ENCODE measurements at regions not wholly inside any gene's neighbourhood (a gene's known extent, or its start where the extent isn't known, plus 50 kb on each side); places are given as distances from the start of the nearest gene placed in this dataset.

GRCh38 chr17:73694491-73694890 is 50.2 kb upstream of the SDK2 start:
- DNase-seq, result no peak

- no peak for DNase-seq
These were observed 50.9 kb upstream of the SDK2 start for GRCh38 chr17:73695035-73695738.

GRCh38 chr17:73696251-73696650 is 52.0 kb upstream of the SDK2 start:
- DNase-seq, result no peak

DNA sequence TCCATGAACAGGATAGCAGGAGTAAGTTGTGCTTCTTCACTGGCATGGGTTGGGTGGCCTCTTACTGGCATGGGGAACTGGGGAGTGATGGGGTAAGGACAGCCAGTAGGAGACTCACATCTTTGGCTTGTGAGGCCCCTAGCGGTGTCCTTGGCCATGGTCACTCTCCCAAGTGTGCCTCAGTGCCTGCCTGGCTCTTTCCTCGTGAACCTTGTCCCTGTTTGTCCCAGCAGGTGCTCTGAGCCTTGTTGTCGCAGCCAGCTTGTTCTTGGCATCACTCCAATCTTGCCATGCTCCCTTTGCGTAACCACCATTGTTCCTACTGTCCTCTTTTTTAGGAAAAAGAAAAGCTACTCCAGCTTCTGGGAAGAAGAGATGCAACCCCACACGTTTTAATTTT is 53.6 kb upstream of the SDK2 start:
- DNase-seq, result no peak

- no peak for DNase-seq
These were observed 54.7 kb upstream of the SDK2 start for GRCh38 chr17:73698966-73699365.

DNA sequence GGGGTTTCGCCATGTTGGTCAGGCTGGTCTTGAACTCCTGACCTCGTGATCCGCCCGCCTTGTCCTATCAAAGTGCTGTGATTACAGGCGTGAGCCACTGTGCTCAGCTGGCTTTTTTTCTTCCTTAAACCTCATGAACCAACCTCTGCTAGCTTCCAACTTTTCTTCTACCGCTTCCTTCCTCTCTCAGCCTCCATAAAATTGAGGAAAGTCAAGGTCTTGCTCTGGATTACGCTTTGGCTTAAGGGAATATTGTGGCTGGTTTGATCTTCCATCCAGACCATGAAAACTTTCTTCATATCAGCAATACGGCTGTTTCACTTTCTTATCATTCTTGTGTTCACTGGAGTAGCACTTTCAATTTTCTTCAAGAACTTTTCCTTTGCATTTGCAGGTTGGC is 57.5 kb upstream of the SDK2 start:
- DNase-seq, result no peak

DNA sequence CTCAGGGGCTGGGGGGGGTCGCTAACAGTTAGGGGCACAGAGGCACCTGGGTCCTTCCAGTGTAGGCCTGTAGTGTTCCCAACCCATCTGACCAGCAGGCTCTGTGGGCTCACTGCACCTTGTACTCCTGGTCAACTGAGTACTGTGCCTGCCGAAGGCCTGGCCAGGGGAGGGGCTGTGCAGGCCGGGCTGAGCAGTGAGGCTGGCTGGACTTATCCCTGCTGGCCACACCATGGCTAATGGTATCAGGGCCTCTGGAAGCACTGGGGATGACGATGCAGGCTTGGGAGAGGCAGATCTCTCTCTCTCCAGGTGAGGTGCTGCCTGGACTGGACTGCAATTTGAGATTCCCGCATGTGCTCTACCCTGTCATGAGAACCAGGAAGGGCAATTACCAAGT is 58.9 kb upstream of the SDK2 start:
- DNase-seq, result no peak

GRCh38 chr17:73703917-73704316 is 59.7 kb upstream of the SDK2 start:
- DNase-seq, result no peak

- no peak for DNase-seq
These were observed 61.3 kb upstream of the SDK2 start for GRCh38 chr17:73705594-73705993.

DNA sequence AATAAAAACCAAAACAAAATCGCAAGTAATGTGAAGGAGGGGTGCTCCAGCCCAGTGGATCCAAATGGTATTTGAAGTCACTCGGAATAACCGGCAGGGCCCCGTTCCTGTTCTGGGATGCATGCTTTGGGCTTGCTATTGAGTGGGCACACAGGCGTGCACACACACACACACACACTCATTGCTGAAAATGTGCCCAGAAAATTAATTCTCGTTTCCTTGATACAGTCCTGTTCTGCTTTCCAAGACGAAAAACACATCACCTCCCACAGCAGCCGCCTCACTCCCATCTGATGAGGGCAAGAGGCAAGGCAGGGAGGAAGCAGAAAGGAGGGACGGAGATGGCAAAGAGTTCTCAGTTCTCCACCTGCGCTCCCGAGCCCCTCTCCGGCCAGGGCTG is 62.2 kb upstream of the SDK2 start:
- DNase-seq, result no peak

DNA sequence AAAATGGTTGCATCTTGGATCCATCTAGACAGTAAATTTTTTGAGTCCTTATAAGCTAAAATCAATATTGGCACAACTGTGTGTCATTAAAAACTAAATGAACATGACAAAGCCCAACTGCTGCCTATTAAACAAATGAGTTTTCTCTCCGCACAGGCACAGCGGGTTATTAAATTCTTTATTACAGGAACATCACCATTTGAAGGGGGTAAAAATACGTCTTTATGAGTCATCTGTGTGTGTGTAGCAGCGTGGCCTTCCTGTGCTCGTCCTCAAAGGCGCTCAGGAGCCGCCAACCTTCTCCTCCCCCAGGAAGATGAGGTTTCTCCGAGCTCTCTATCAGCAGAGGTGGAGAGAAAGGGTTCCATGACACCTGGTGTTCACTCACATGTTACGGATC is 62.6 kb upstream of the SDK2 start:
- no peak for DNase-seq

- no peak for DNase-seq
These were observed 63.1 kb upstream of the SDK2 start for GRCh38 chr17:73707358-73707757.

GRCh38 chr17:73710095-73710592 is 65.9 kb upstream of the SDK2 start:
- DNase-seq, result peak in 1 of 2 experiments; percentile 25

DNA sequence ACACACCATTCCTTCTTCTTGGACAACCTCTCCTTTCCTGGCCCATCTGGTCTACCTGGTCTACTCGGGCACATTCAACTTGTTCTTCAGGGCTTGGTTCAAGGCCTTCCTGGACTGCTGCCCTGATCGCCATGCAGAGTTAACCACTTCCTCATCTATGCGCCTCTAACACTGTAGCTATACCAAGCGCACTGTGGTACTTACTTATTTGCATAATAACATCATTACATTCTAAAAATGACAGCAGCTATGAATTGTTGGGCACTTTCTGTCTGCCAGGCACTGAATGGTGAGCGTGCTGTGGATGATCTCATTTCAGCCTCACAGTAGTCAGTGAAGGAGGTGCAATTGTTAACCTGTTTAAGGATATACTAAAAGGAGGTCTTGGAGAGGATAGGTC is 66.9 kb upstream of the SDK2 start:
- no peak for DNase-seq

GRCh38 chr17:73711916-73712315 is 67.7 kb upstream of the SDK2 start:
- DNase-seq, result no peak

GRCh38 chr17:73713136-73713535 is 68.9 kb upstream of the SDK2 start:
- DNase-seq, result no peak

DNA sequence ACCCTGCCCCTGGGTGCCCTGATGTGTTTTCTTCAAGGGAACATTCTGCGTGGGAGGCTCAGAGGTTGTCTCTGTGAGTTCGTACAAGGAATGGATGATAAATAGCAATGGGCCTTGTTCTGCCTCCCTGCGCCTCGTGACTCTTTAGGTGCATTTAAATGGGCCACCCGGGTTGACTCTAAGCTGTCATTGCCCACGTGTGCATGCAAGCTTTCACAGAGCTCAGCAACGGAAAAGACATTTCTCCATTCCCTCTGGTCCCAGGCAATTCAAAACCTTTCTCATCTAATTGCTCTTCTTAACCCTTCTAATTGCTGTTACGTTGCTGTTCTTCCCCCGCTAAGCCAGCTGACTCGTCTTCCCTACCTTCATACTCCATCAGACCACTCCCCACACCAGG is 71.5 kb upstream of the SDK2 start:
- DNase-seq, result no peak

- DNase-seq, result no peak
These were observed 73.4 kb upstream of the SDK2 start for GRCh38 chr17:73717690-73718089.

DNA sequence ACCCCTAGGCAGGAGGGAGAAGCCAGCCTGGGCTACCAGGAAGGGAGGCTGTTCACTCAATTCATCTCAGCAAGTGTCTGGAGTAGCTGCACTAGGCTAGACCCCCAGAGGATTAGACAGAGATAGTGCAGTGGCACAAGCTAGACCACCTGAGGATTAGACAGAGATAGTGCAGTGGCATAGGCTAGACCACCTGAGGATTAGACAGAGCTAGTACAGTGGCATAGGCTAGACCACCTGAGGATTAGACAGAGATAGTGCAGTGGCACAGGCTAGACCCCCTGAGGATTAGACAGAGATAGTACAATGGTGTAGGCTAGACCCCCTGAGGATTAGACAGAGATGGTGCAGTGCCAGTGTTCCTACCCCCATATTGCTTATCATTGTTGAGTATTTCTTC is 74.1 kb upstream of the SDK2 start:
- no peak for DNase-seq

GRCh38 chr17:73718912-73719311 is 74.7 kb upstream of the SDK2 start:
- DNase-seq, result no peak

DNA sequence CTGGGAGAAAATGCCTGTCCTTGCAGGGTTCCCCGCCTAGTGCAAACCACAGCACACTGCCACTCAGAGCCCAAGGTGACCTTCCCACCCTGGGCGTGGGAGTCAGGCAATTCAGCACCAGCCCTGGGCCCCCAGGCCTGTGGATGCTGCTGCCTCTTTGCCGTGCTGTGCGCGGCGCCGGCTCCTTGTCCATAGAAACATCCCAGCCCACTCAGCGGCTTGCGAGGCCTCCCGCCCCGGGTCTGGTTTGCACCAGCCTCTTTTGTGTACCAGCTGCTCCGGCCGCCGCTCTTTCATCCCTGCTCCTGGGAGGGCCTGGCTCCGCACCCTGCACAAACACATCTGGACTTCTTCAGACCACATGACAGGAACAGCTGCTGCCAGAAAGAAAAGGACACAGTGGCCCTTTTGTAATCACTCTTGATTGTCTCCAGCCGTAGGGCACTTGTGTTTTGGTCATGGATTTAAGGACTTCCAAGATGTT is 75.4 kb upstream of the SDK2 start:
- DNase-seq, result no peak

DNA sequence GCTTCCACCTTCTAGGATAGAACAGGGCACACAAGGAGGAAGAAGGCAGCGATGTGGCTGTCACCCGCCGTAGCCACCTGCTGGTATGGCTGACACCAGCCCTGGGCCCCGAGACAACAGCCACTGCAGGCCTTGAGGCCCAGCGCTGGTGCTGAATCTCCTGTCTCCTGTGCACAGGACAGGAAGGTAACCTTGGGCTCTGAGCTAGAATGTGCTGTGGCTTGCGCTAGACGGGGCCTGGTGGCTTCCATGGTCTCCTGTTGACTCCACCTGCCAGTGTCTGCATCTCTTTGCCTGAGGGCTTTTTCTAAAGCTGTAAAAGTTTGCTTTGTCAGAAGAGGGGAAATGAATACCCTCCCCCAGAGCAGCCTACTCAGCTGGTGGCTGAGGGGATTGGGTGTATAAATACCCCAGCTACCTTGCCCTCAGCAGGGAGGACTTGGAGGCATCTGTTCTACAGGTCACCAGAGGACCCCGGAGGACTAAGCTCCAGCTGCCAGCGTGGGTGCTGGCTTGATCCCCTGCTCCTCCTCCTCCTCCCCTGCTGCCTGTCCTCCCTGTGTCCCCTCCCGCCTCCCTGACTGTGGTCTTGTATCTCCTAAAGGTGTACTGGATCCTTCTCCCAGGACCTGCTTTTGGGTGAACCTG is 76.1 kb upstream of the SDK2 start:
- no peak for DNase-seq

- DNase-seq, result no peak
These were observed 77.9 kb upstream of the SDK2 start for GRCh38 chr17:73722165-73722564.

DNA sequence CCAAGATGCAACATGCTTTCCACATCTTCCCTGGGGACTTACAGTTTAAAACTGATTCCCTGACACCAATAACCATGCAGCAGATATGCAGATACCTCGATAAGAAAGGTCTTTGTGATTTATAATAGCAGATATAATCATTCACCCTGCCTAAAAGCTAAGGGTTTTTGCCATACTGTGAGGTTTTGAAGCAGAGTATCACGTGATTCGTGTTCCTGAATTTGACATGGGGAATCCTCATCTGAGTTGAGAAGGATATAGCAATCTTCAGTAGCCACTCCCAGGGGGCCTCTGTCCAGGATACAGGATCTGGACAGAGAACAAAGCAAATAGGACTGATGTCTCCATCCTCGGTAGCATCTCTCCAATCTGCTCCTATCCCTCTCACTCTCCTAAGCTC is 79.1 kb upstream of the SDK2 start:
- no peak for DNase-seq

GRCh38 chr17:73724341-73724740 is 80.1 kb upstream of the SDK2 start:
- DNase-seq, result no peak
